NB4 (cell line): ENCODE measurements at regions not wholly inside any gene's neighbourhood (a gene's known extent, or its start where the extent isn't known, plus 50 kb on each side); places are given as distances from the start of the nearest gene placed in this dataset.

ENCODE experiments used
- DNase-seq: peaks from one replicate; pipeline ENCODE4 v3.0.0; 2010; ENCODE audit warnings: low read depth
- H3K4me3 ChIP-seq: one replicate; pipeline ENCODE4 v1.5.1; 2011; ENCODE audit warnings: mild to moderate bottlenecking, low read depth, low read length, moderate library complexity
- CTCF ChIP-seq: IDR thresholded peaks from one replicate; pipeline ENCODE4 v1.5.1; 2012; ENCODE audit warnings: low read depth, low read length
- MYC ChIP-seq: IDR thresholded peaks from 2 replicates; pipeline ENCODE4 v1.6.1; 2011; ENCODE audit warnings: low read depth, low read length
- POLR2A ChIP-seq: IDR thresholded peaks from 2 replicates; pipeline ENCODE4 v1.6.1; 2011; ENCODE audit warnings: mild to moderate bottlenecking; ENCODE audit not compliant: insufficient read length; ENCODE audit errors: extremely low read depth
- TF ChIP-seq, protein P1 (sequence below): IDR thresholded peaks from 2 replicates; pipeline ENCODE4 v1.6.1; 2011; ENCODE audit warnings: low read depth, low read length

DNA sequence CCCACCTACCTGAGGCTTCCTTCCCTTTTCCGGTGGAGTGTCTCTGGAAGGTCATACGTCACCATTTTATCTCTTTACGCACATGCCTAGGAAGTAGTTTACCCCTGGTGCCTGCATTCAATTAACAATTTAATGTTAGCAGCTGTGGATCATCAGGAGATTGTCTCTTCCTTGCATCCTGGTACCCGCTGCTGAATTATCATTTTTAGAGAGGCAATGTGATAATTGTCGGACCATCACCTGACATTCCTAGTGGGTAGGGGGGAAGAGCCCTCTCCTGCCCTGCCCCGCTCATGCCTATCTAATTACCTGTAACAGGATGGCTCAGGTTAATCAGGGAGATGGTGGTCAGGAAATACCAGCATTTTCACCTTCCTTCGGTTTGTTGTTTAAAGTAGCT lies 863.6 kb downstream of the RPA4 start:
- TF ChIP-seq POLR2A (no peak), MYC (no peak), CTCF (no peak)
- TF ChIP-seq, protein P1, sequence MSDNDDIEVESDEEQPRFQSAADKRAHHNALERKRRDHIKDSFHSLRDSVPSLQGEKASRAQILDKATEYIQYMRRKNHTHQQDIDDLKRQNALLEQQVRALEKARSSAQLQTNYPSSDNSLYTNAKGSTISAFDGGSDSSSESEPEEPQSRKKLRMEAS = no peak
- no peak overlapping the region for H3K4me3 ChIP-seq
- DNase-seq = no peak

DNA sequence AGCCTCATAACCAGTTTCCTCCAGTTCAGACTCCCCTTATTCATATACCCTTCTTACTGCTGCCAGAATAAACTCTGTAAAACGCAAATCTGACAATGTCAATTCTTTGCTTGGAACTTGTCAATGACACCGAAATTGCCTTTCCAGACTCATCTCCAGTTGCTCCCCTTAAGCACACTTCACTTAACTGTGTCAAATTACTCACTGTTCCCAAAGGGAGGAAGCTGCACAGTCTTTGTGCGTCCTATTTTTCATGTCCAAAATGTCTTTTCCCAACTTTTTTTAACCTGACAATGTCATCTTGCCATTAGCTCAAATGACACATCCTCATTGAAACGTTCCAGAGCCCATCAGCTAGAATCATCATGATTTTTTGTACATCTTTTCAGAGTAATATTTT lies 867.3 kb downstream of the RPA4 start:
- TF ChIP-seq POLR2A = no peak
- no peak for TF ChIP-seq CTCF
- TF ChIP-seq, protein P1 = no peak
- TF ChIP-seq MYC = no peak
- no peak for DNase-seq

DNA sequence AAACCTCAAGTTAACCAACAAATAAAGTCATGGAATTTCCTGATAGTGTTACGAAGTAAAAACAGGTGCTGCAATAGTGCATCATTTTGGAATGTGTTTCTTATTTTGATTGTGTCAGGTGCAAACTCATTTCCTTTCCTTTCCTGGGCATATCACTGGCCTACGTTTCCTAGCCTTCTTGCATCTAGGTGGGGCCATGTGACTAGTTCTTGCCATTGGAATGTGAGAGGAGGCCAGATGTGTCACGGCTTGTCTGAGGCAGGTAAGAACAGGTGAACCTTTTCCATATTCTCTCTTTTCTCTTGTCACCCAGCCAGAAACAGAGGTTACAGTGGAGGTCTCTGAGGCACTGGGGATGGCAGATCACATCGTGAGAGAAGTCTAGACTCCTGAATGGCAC lies 868.0 kb downstream of the RPA4 start:
- no peak for DNase-seq
- H3K4me3 ChIP-seq = no peak overlapping the region
- TF ChIP-seq, protein P1 = no peak
- no peak for TF ChIP-seq CTCF
- no peak for TF ChIP-seq MYC
- TF ChIP-seq POLR2A = no peak

More for the DNA sequence above, 867.3 kb downstream of the RPA4 start:
- H3K4me3 ChIP-seq = no peak overlapping the region

GRCh38 chrX:97756879-97757278 lies 873.2 kb downstream of the RPA4 start:
- TF ChIP-seq CTCF = no peak
- TF ChIP-seq, protein P1 = no peak
- no peak for TF ChIP-seq POLR2A
- no peak for TF ChIP-seq MYC
- no peak for DNase-seq
- H3K4me3 ChIP-seq = no peak overlapping the region

GRCh38 chrX:97763391-97763790 lies 879.7 kb downstream of the RPA4 start:
- no peak for DNase-seq
- H3K4me3 ChIP-seq = no peak overlapping the region
- TF ChIP-seq CTCF (no peak), POLR2A (no peak), MYC (no peak)
- TF ChIP-seq, protein P1 = no peak

- TF ChIP-seq POLR2A (no peak), MYC (no peak), CTCF (no peak)
- TF ChIP-seq, protein P1 = no peak
- H3K4me3 ChIP-seq = no peak overlapping the region
- DNase-seq = no peak
Measured at GRCh38 chrX:97763981-97764380, 880.3 kb downstream of the RPA4 start.
